ENCODE measurements at regions not wholly inside any gene's neighbourhood (a gene's known extent, or its start where the extent isn't known, plus 50 kb on each side); places are given as distances from the start of the nearest gene placed in this dataset.
A peak's percentile ranks its signal among the peaks of the same experiment; 100 is the strongest.

DNA sequence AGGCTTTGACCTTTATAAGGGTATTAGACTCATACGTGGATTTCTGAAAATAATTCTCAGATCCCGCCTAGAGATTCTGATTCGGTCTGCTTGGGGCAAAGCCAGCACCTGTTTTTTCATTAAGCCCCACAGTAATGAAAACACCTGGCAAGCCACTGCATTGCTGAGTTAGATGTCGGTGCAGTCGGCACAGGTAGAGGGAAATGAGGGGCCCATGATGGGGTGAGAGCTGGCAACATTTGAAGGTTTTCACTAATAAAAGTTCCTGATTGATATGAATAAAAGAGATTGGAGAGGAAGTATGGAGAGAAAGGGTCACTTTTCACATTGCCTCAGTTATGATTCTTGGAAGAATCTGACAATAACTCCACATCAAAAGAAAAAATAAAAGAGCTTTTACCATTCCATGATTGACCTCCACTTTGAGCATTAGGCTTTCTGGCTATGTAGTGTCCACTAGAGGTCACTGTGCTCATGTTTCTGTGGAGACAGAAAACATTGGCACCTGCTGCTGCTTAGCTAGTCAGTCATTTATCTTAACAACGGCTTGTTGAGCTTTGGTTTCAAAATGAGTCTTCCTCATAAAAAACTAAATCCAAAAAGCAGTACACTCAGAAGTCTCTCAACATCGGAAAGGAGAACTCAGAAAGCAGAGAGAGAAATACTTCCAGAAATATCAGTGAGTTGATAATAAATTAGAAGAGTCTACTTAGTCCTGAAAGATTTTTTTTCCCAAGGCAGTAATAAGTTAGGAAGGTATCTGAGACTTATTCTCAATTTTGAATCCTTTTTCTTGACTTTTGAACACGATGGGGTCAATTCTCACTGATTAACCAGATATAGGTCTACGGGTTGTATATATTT is 53.3 kb upstream of the KLHL31 start:
- peaks cover 14% of the 10 kb centered on the region for H3K27me3 Mint-ChIP-seq (ENCODE audit: low read depth)
- H3K36me3 Mint-ChIP-seq (ENCODE audit: insufficient read depth) = no peaks in the 10 kb centered on the region
- ATAC-seq = peak; percentile 87
- H3K4me3 Mint-ChIP-seq = no peak overlapping the region
- no peaks in the 10 kb centered on the region for H3K9me3 Mint-ChIP-seq
- H3K4me1 Mint-ChIP-seq (ENCODE audit: low read depth) = peaks cover 2% of the 10 kb centered on the region
- DNase-seq = no peak

DNA sequence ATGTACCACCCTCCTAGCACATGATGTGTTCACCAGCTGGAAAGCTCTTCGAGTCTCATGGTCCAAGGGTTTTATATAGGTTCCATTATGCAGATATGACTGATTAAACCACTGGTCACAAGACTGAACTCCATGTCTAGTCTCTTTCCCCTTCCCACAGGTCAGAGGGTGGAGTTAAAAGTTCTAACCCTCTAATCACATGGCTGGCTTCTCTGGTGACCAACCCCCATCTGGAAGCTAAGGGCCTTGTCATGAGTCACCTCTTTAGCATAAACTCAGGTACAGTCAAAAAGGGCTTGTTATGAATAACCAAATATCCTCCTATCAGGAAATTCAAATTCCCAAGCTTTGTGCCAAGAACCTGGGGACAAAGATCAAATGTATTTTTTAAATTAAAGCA is 52.0 kb upstream of the KLHL31 start:
- ATAC-seq = no peak
- H3K27me3 Mint-ChIP-seq (ENCODE audit: low read depth) = peaks cover 22% of the 10 kb centered on the region
- DNase-seq = no peak
- no peaks in the 10 kb centered on the region for H3K36me3 Mint-ChIP-seq (ENCODE audit: insufficient read depth)
- H3K9me3 Mint-ChIP-seq = no peaks in the 10 kb centered on the region
- H3K4me3 Mint-ChIP-seq = no peak overlapping the region
- peaks cover 2% of the 10 kb centered on the region for H3K4me1 Mint-ChIP-seq (ENCODE audit: low read depth)

DNA sequence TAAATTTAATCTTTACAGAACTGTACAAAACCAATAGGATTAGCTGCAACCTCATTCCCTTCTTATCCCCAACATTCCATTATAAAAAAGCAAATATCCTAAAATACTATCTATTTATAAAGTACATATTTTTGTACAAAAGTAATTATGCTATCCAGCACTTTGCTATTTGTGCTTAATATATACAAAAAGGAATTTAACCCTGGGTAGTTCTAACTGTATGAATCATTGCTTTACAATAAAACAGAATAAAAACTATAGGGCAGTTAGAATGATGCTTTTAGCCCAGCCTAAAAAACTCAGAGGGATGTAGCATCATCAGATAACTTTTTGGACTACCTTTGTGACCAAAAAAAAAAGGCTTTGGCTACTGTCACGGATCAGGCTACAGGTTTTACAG is 49.9 kb upstream of the KLHL31 start:
- H3K9me3 Mint-ChIP-seq = no peaks in the 10 kb centered on the region
- no peaks in the 10 kb centered on the region for H3K36me3 Mint-ChIP-seq (ENCODE audit: insufficient read depth)
- no peak overlapping the region for H3K4me3 Mint-ChIP-seq
- peaks cover 2% of the 10 kb centered on the region for H3K4me1 Mint-ChIP-seq (ENCODE audit: low read depth)
- H3K27me3 Mint-ChIP-seq (ENCODE audit: low read depth) = peaks cover 33% of the 10 kb centered on the region
- DNase-seq (no peak), ATAC-seq (no peak)

Measured in activated T-cell treated with anti-CD3 and anti-CD28 coated beads, Interleukin-2, amount 50 U/mL, for 4 hours (primary cell).